DOHH2 (cell line): ENCODE measurements at regions not wholly inside any gene's neighbourhood (a gene's known extent, or its start where the extent isn't known, plus 50 kb on each side); places are given as distances from the start of the nearest gene placed in this dataset.
"Not testable (repeated sequence)": the region's sequence is repeated elsewhere in the genome, so short reads cannot be mapped to it uniquely, and the experiment has no call there.

ENCODE experiments used
- EZH2phosphoT487 ChIP-seq: fragments of 200-600 bp; sonication (generic); IDR thresholded peaks from 2 replicates; pipeline ENCODE4 v1.6.1; 2017; ENCODE audit warnings: borderline replicate concordance, mild to moderate bottlenecking, antibody characterized with exemption, low read length, moderate library complexity, mixed read lengths
- TF ChIP-seq, protein P1 (sequence below): fragments of 200-600 bp; sonication (generic); IDR thresholded peaks from one replicate; pipeline ENCODE4 v1.5.1; 2014; ENCODE audit warnings: antibody characterized with exemption, mild to moderate bottlenecking, low read depth, low read length; ENCODE audit not compliant: poor library complexity, severe bottlenecking

DNA sequence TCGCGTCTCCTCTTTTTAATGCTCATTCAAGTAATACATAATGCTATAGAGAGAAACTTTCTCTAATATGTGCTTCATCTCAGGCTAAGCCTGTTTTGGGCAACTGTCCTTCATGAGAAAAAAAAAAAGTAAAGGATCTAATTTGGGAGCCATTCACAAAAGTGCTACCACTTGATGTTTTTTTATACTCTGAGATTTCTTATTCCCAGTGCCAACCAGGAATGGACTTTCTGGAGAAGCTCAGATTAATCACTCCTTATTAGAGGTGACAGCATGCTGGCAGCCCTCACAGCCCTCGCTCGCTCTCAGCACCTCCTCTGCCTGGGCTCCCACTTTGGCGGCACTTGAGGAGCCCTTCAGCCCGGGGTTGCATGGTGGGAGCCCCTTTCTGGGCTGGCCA, 51.9 kb upstream of the CLEC6A start:
- TF ChIP-seq, protein P1, sequence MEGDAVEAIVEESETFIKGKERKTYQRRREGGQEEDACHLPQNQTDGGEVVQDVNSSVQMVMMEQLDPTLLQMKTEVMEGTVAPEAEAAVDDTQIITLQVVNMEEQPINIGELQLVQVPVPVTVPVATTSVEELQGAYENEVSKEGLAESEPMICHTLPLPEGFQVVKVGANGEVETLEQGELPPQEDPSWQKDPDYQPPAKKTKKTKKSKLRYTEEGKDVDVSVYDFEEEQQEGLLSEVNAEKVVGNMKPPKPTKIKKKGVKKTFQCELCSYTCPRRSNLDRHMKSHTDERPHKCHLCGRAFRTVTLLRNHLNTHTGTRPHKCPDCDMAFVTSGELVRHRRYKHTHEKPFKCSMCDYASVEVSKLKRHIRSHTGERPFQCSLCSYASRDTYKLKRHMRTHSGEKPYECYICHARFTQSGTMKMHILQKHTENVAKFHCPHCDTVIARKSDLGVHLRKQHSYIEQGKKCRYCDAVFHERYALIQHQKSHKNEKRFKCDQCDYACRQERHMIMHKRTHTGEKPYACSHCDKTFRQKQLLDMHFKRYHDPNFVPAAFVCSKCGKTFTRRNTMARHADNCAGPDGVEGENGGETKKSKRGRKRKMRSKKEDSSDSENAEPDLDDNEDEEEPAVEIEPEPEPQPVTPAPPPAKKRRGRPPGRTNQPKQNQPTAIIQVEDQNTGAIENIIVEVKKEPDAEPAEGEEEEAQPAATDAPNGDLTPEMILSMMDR, result not testable (repeated sequence)
- not testable (repeated sequence) for TF ChIP-seq EZH2phosphoT487
